SHP77 treated with DMSO at 0.1 percent for 48 hours (cell line): ENCODE measurements at regions not wholly inside any gene's neighbourhood (a gene's known extent, or its start where the extent isn't known, plus 50 kb on each side); places are given as distances from the start of the nearest gene placed in this dataset.

Experiments used
- DNase-seq: peaks from one replicate; lab custom pipeline; 2025; lab: John Stamatoyannopoulos, UW

DNA sequence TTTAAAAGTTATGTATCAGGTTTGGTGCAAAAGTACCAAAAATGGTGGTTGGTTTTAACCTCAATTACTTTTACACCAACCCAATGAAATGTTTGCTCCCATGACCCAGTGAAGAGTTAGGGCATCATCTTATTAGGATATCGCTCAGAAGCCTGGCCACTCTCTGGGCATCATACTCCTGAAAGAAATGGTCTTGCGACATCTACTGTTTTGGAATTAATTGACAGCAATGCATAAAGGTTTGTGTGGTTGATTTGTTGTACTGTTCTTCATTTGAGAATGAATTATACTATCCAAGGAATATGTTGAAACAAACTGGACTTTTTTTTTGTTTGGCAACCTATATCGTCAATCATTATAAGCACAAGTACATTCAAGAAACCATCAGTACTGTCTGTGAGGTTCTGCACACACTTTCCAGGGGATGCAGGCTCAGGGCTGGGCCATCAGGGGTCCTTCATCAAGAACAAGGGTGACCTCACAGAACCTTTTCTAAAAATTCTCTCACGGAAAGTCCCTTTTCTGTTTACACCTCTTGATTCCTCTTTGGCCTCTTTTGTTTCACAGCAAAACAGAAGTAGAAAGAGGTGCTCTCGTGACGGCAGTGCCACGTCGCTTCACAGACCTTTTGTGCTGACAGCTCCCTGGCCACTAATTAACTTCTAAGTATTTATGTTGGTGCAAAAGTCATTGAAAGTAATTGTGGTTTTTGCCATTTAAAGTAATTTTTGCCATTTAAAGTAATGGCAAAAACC lies 117.2 kb upstream of the KLF6 start:
- no peak for DNase-seq

GRCh38 chr10:3901370-3901769 lies 116.4 kb upstream of the KLF6 start:
- no peak for DNase-seq

GRCh38 chr10:3900391-3900790 lies 115.4 kb upstream of the KLF6 start:
- DNase-seq, result no peak

- no peak for DNase-seq
Measured at GRCh38 chr10:3898821-3899220, 113.8 kb upstream of the KLF6 start.

DNA sequence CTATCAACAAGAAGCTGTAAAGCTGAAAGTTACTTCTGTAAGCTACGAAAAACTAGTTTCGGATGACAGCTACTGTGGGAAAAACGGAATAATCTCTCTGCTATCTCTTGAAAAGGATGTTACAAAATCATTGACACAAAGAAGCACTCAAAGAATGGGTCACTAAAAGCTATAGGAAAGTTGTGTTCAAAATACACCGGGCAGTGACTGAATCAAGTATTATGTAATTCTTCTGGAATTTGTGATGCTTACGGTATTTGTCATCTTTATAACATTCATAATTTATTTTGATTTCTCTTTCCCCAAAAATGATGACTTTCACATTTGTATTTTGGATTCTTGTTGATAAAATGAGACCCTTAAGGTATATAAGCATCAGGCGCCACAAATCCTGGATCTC lies 112.1 kb upstream of the KLF6 start:
- no peak for DNase-seq

- DNase-seq, result no peak
Measured at GRCh38 chr10:3896161-3896560, 111.2 kb upstream of the KLF6 start.

- no peak for DNase-seq
Measured at GRCh38 chr10:3895045-3895631, 110.1 kb upstream of the KLF6 start.

GRCh38 chr10:3893901-3894563 lies 109.0 kb upstream of the KLF6 start:
- DNase-seq, result no peak

- DNase-seq, result no peak
Measured at GRCh38 chr10:3892440-3893425, 107.7 kb upstream of the KLF6 start.

- no peak for DNase-seq
Measured at GRCh38 chr10:3891396-3891795, 106.4 kb upstream of the KLF6 start.

GRCh38 chr10:3890602-3891352 lies 105.8 kb upstream of the KLF6 start:
- DNase-seq, result no peak

GRCh38 chr10:3889961-3890522 lies 105.0 kb upstream of the KLF6 start:
- DNase-seq, result no peak

DNA sequence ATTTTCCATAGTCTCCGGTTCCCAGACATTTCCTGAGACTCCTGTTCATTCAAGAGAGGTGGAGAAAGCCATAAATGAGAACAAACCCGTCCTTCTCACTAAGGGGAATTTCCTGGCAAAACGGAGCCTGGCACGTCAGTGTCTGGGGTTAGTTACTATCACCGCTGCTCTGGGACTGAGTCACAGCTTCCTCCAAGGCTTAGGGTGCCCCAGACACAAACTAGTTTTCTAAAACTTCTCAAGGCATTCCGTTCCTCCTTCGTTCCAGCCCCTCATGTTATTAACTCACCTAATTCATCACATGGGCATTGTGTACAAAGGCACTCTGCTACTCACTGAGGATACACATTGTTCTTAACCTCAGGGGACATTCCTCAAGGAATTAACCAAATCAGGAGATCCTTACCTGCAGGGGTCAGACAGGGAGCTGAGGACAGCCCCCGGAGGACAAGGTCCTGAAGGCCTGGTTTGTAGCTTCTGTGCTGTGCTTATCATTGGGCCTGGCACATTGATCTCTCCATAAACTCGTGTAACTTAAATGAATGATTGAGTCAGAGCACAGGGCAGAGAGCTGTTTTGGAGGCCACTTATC lies 103.0 kb upstream of the KLF6 start:
- no peak for DNase-seq

DNA sequence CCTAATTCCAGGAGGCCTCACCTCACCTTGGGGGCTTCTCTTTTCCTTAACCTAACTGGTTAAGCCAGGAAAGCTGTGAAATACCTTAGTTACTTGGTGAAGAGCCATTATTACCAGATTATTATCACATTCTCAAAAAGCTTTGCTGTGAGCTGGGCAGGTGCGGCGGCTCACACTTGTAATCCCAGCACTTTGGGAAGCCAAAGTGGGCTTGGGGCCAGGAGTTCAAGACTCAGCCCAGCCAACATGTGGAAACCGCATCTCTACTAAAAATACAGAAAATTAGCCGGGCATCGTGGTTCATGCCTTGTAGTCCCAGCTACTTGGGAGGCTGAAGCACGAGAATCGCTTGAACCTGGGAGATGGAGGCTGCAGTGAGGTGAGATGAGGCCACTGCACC lies 102.4 kb upstream of the KLF6 start:
- DNase-seq, result no peak

GRCh38 chr10:3886641-3887251 lies 101.7 kb upstream of the KLF6 start:
- no peak for DNase-seq

DNA sequence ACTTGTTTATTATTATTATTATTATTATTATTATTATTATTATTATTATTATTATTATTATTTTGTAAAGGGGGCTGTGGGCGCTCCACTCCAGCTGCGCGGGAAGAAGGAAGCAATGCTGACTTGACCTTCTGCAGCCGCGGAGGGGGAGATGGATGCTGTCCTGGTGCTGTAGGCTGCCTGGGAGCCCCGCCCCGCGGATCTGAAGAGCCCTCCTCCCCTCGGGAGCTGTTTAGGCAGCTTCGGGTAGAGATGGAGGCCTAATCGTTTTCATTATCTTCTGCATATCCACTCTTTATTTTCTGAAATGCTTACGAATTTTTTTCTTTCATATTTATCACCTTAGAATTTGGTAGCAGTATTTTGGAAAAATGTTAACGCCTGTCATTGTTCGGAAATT lies 101.2 kb upstream of the KLF6 start:
- no peak for DNase-seq

GRCh38 chr10:3882855-3883254 lies 97.8 kb upstream of the KLF6 start:
- DNase-seq, result no peak

DNA sequence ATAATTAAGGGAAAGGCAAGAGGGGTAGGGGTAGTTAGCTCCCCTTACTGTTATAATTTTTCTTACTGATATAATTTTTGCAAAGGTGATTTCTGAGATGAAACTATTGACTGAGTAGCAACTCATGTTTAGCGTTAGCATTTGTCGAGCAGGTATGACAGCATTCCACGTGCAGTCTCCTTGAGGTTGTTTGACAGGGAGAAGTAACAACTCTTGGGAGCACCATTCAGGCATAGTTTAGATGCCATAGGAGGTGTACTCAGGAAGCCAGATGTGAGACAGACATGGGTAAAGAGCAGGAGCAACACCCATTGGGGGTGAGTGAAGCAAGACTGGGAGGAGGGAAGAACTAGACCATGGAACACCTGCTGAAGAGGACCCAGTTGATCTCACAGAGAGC lies 96.6 kb upstream of the KLF6 start:
- no peak for DNase-seq

GRCh38 chr10:3879073-3879472 lies 94.1 kb upstream of the KLF6 start:
- no peak for DNase-seq
